ENCODE measurements at regions not wholly inside any gene's neighbourhood (a gene's known extent, or its start where the extent isn't known, plus 50 kb on each side); places are given as distances from the start of the nearest gene placed in this dataset.

- H3K4me3 ChIP-seq (ENCODE audit: low read depth, low read length) = no peak overlapping the region
- DNase-seq (ENCODE audit: low read depth, low spot score) = no peak
- no peak for TF ChIP-seq CTCF (IDR thresholded peaks at IDR 0.05; ENCODE audit: insufficient read depth, low read length, missing control alignments)
- ChIA-PET POLR2A (no interaction called here), CTCF (interaction anchor here (1.5 kb wide), 2 partner anchors 18 to 46 kb away, joined by 3 to 4 read pairs; no protein-coding TSS in a partner anchor)
Measured at GRCh38 chr2:17101596-17101995, 416.6 kb downstream of the RAD51AP2 start.

DNA sequence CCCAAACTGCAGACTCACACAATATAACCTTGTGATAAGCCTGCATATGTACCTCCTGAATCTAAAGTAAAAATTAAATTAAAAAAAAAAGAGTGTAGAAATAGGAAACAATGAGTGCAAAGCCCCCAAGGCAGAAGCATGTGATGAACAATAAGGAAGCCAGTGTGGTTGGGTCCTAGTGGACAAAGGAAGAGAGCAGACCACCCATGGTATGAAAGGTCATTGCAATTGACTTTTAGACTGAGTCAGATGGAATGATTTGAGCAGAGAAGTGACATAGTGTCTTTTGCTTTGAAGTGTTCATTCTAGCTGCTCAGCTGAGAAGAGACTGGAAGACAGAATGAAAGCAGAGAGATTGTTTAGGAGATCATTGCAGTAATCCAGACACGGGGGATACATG, 417.1 kb downstream of the RAD51AP2 start:
- TF ChIP-seq CTCF (IDR thresholded peaks at IDR 0.05; ENCODE audit: insufficient read depth, low read length, missing control alignments) = no peak
- no peak overlapping the region for H3K4me3 ChIP-seq (ENCODE audit: low read depth, low read length)
- ChIA-PET CTCF (interaction anchor here (1.5 kb wide), 1 partner anchor 17 kb away, joined by 3 read pairs; no protein-coding TSS in a partner anchor), POLR2A (no interaction called here)
- DNase-seq (ENCODE audit: low read depth, low spot score) = no peak

- ChIA-PET CTCF (no interaction called here), POLR2A (no interaction called here)
- no peak for TF ChIP-seq CTCF (IDR thresholded peaks at IDR 0.05; ENCODE audit: insufficient read depth, low read length, missing control alignments)
- no peak overlapping the region for H3K4me3 ChIP-seq (ENCODE audit: low read depth, low read length)
- no peak for DNase-seq (ENCODE audit: low read depth, low spot score)
Measured at GRCh38 chr2:17095340-17095739, 422.9 kb downstream of the RAD51AP2 start.

- no peak for TF ChIP-seq CTCF (IDR thresholded peaks at IDR 0.05; ENCODE audit: insufficient read depth, low read length, missing control alignments)
- ChIA-PET POLR2A (no interaction called here), CTCF (interaction anchor here (1.0 kb wide), 1 partner anchor 9 kb away, joined by 4 read pairs; no protein-coding TSS in a partner anchor)
- no peak overlapping the region for H3K4me3 ChIP-seq (ENCODE audit: low read depth, low read length)
- DNase-seq (ENCODE audit: low read depth, low spot score) = no peak
Measured at GRCh38 chr2:17093712-17094111, 424.5 kb downstream of the RAD51AP2 start.

GRCh38 chr2:17086990-17087389, 421.4 kb upstream of the CYRIA start:
- POLR2A ChIA-PET = no interaction called here
- CTCF ChIA-PET = no interaction called here
- DNase-seq (ENCODE audit: low read depth, low spot score) = no peak
- H3K4me3 ChIP-seq (ENCODE audit: low read depth, low read length) = no peak overlapping the region
- no peak for TF ChIP-seq CTCF (IDR thresholded peaks at IDR 0.05; ENCODE audit: insufficient read depth, low read length, missing control alignments)

DNA sequence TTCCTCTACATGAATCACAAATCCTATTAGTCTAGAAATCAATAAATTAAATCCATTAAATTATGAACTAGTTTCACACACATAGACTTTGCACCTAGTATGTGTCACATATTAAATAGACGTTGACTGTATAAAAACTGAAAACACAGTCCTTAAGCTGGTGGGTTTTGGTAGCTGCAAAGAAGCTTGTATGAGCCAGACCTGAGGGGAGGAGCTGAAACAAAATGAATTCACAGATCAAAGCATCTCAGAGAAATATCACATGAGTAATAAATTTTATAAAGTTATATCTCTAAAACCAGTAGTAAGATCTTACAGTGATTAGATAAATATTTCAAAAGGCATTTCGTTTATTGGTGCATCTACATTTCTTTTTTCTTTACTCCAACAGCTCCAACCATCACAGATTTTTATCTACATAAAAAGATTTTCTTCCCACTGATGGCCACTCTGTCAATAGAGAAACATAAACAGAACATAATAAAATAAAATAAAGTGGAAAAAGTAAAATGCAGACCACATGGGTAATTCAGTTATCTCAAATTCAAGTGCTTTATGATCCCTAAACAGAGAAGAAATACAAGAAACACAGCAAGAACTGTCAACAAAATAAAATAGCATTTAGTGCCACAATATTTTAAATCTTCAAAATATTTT, 420.0 kb upstream of the CYRIA start:
- H3K4me3 ChIP-seq (ENCODE audit: low read depth, low read length) = no peak overlapping the region
- ChIA-PET CTCF (no interaction called here), POLR2A (no interaction called here)
- no peak for TF ChIP-seq CTCF (IDR thresholded peaks at IDR 0.05; ENCODE audit: insufficient read depth, low read length, missing control alignments)
- DNase-seq (ENCODE audit: low read depth, low spot score) = no peak

Data from AG04449 (cell line).